ENCODE measurements at regions not wholly inside any gene's neighbourhood (a gene's known extent, or its start where the extent isn't known, plus 50 kb on each side); places are given as distances from the start of the nearest gene placed in this dataset.
A peak's percentile ranks its signal among the peaks of the same experiment; 100 is the strongest.

DNA sequence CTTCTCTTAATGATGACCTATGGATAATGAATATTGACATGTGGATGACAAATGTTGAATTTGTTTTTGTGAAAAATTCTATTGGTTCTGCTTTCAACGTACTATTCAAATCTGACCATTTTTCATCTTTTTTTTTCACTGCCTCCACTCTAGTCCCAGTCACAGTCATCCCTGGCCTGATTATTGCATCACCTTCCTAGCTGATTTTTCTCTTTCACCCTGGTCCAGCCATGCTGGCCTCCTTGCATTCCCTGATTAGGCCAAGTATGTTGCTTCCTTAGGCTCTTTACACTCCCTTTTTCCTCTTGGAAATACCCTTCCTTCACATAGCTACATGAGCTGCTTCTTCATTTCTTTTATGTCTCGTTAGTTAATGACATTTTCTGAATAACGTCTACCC is 58.1 kb upstream of the MAP9 start:
- Histone ChIP-seq H3K4me3 (no peak overlapping the region), H3K9me2 (ENCODE audit: insufficient read depth) (no peaks in the 10 kb centered on the region), H3K27ac (no peak overlapping the region), H3K9ac (no peak overlapping the region), H3K4me2 (ENCODE audit: unreplicated experiment) (no peak overlapping the region), H3K9me3 (ENCODE audit: low read depth) (no peaks in the 10 kb centered on the region), H3F3A (ENCODE audit: insufficient read depth) (no peaks in the 10 kb centered on the region), H3K4me1 (ENCODE audit: insufficient read depth) (no peaks in the 10 kb centered on the region), H3K36me3 (ENCODE audit: low read depth) (no peaks in the 10 kb centered on the region), H4K20me1 (ENCODE audit: insufficient read depth) (no peaks in the 10 kb centered on the region), H3K27me3 (replicated peaks; ENCODE audit: insufficient read depth) (0 out of 2 replicates have a peak, but pooled peaks cover 3% of the 10 kb centered on the region), H2AFZ (no peak overlapping the region), H3K79me2 (ENCODE audit: insufficient read depth) (no peaks in the 10 kb centered on the region)
- in situ Hi-C loops (cut with MboI), result loop anchor here (25.0 kb wide), 1 partner anchor 502 kb away; no protein-coding TSS in a partner anchor
- no peak for DNase-seq
- 53 to 66% methylated on average over 3 of the region's 3 CpGs for WGBS, 2 experiments (ENCODE audit: low coverage in 1 of 2, low lambda C conversion rate in 2 of 2, missing lambda C conversion rate in 2 of 2)
- no peak for TF ChIP-seq EZH2phosphoT487 (IDR thresholded peaks at IDR 0.05; ENCODE audit: insufficient read depth, low read depth)
- no peak for TF ChIP-seq EZH2 (IDR thresholded peaks at IDR 0.05; ENCODE audit: insufficient read depth, poor library complexity, severe bottlenecking)

DNA sequence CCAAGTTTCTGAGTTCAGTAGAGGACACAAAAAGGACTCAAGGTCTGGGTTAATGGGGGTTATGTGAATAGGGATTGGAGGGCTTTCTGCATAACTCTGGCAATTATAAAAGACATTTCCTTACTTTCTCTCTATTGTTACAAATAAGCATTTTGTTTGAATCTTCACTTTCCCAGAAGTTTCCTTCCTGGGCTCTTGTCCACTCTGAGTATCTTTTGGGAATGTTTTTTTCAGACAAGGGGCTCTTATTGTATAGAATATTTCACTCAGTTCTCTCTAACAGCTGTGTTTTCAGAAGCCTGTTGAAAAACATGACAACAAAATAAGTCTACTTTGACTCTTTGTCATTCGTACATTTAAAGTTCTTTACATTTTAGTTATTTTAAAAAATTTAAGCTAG is 57.6 kb upstream of the MAP9 start:
- H2AFZ ChIP-seq, result no peak overlapping the region
- TF ChIP-seq EZH2phosphoT487 (IDR thresholded peaks at IDR 0.05; ENCODE audit: insufficient read depth, low read depth), result no peak
- no peak for TF ChIP-seq EZH2 (IDR thresholded peaks at IDR 0.05; ENCODE audit: insufficient read depth, poor library complexity, severe bottlenecking)
- DNase-seq, result no peak
- H3K9ac ChIP-seq, result no peak overlapping the region
- H4K20me1 ChIP-seq (ENCODE audit: insufficient read depth), result no peaks in the 10 kb centered on the region
- H3K27me3 ChIP-seq (replicated peaks; ENCODE audit: insufficient read depth), result 0 out of 2 replicates have a peak, but pooled peaks cover 3% of the 10 kb centered on the region
- H3F3A ChIP-seq (ENCODE audit: insufficient read depth), result no peaks in the 10 kb centered on the region
- H3K4me1 ChIP-seq (ENCODE audit: insufficient read depth), result no peaks in the 10 kb centered on the region
- H3K9me3 ChIP-seq (ENCODE audit: low read depth), result no peaks in the 10 kb centered on the region
- H3K4me2 ChIP-seq (ENCODE audit: unreplicated experiment), result no peak overlapping the region
- no peaks in the 10 kb centered on the region for H3K36me3 ChIP-seq (ENCODE audit: low read depth)
- 36 to 77% methylated on average over 1 of the region's 1 CpG for WGBS, 2 experiments (ENCODE audit: low coverage in 1 of 2, low lambda C conversion rate in 2 of 2, missing lambda C conversion rate in 2 of 2)
- no peaks in the 10 kb centered on the region for H3K79me2 ChIP-seq (ENCODE audit: insufficient read depth)
- no peaks in the 10 kb centered on the region for H3K9me2 ChIP-seq (ENCODE audit: insufficient read depth)
- in situ Hi-C loops (cut with MboI), result loop anchor here (25.0 kb wide), 1 partner anchor 503 kb away; no protein-coding TSS in a partner anchor
- no peak overlapping the region for H3K4me3 ChIP-seq
- H3K27ac ChIP-seq, result no peak overlapping the region

DNA sequence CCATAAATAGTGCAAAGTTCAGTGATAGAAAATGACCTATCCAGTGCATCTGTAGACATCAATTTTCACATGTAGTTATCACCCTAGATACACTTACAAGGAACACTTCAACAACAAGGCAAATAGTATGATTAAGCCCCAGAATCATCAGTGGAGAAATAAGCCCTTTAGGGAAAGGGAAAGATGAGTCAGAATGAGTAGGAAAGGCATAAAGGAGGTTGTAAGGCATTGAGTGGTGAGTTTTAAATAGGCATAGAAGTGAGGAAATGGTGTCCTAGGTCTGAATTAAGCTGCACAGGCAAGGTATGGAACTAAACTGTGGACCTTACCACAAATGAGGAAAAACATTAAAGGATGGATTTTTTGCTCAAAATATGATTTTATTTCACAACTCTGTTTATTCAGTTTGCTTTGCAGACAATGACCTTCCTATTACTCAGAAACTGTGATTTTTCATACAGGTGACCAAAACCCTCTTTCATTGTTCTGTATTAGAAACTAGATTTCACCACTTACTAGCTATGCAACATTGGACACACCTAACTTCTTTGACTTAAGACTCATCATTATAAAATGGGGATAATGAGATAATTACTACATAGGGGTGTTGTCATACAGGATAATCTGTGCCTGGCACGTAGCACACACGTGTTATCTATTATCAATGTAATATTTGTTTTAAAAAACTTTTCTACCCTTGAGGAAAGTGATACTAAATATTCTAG is 57.0 kb upstream of the MAP9 start:
- H3F3A ChIP-seq (ENCODE audit: insufficient read depth), result no peaks in the 10 kb centered on the region
- H3K27ac ChIP-seq, result no peak overlapping the region
- TF ChIP-seq EZH2 (IDR thresholded peaks at IDR 0.05; ENCODE audit: insufficient read depth, poor library complexity, severe bottlenecking), result no peak
- no peak for TF ChIP-seq EZH2phosphoT487 (IDR thresholded peaks at IDR 0.05; ENCODE audit: insufficient read depth, low read depth)
- no peaks in the 10 kb centered on the region for H3K79me2 ChIP-seq (ENCODE audit: insufficient read depth)
- H3K9ac ChIP-seq, result no peak overlapping the region
- no peak overlapping the region for H2AFZ ChIP-seq
- H3K4me2 ChIP-seq (ENCODE audit: unreplicated experiment), result no peak overlapping the region
- 76 to 79% methylated on average over 2 of the region's 2 CpGs for WGBS, 2 experiments (ENCODE audit: low coverage in 1 of 2, low lambda C conversion rate in 2 of 2, missing lambda C conversion rate in 2 of 2)
- no peaks in the 10 kb centered on the region for H3K36me3 ChIP-seq (ENCODE audit: low read depth)
- no peak overlapping the region for H3K4me3 ChIP-seq
- no peaks in the 10 kb centered on the region for H3K9me2 ChIP-seq (ENCODE audit: insufficient read depth)
- H4K20me1 ChIP-seq (ENCODE audit: insufficient read depth), result no peaks in the 10 kb centered on the region
- no peaks in the 10 kb centered on the region for H3K9me3 ChIP-seq (ENCODE audit: low read depth)
- H3K4me1 ChIP-seq (ENCODE audit: insufficient read depth), result no peaks in the 10 kb centered on the region
- H3K27me3 ChIP-seq (replicated peaks; ENCODE audit: insufficient read depth), result 0 out of 2 replicates have a peak, but pooled peaks cover 3% of the 10 kb centered on the region
- in situ Hi-C loops (cut with MboI), result loop anchor here (25.0 kb wide), 1 partner anchor 504 kb away; no protein-coding TSS in a partner anchor
- peak; percentile 57 for DNase-seq

DNA sequence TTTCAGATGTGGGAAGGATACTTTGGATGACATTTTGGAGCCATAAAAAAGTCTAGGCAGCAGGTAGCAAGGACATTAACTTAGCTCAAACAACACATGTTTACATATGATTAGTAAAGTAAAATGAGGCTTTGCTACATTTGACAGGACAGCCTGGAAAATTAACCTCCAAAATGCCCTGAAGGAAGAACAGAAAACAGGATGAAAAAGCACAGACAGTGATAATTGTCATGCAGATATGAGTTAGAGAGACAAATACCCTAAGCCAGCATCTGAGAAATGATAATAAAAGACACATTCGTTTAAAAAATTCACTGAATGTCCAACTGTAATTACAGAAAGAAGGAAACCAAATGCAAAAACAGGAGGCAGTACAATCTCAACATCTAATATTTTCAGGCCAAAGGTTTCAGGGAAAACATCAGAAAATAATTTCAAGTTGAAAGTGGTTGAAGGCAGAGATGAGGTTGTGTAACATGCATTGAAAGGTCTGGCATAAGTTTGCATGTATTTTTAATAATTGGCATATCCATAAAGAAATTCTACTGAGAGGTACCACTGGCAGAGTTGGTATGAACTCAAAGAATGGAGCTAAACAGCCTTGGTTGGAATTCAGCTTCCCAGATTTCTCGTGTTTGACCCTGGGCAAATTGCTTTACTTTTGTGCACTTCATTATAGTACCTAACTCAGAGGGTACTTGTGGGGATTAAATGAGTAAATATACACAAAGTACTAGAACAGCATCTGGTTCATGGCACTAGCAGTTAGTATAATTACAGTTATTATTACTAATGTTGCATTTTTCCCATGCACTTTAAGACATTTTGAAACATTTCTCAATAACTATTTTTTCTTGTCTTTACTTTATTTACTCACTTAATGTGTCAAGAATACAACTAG is 54.4 kb upstream of the MAP9 start:
- Histone ChIP-seq H2AFZ (no peak overlapping the region), H3K9me2 (ENCODE audit: insufficient read depth) (no peaks in the 10 kb centered on the region), H3K27ac (no peak overlapping the region), H3K4me1 (ENCODE audit: insufficient read depth) (no peaks in the 10 kb centered on the region), H3K9me3 (ENCODE audit: low read depth) (no peaks in the 10 kb centered on the region), H4K20me1 (ENCODE audit: insufficient read depth) (no peaks in the 10 kb centered on the region), H3K27me3 (replicated peaks; ENCODE audit: insufficient read depth) (0 out of 2 replicates have a peak, but pooled peaks cover 7% of the 10 kb centered on the region), H3K79me2 (ENCODE audit: insufficient read depth) (no peaks in the 10 kb centered on the region), H3F3A (ENCODE audit: insufficient read depth) (no peaks in the 10 kb centered on the region), H3K4me2 (ENCODE audit: unreplicated experiment) (no peak overlapping the region), H3K9ac (no peak overlapping the region), H3K36me3 (ENCODE audit: low read depth) (no peaks in the 10 kb centered on the region), H3K4me3 (no peak overlapping the region)
- in situ Hi-C loops (cut with MboI), result loop anchor here (25.0 kb wide), 1 partner anchor 506 kb away; no protein-coding TSS in a partner anchor
- no peak for DNase-seq
- 0 to 11% methylated on average over 2 of the region's 2 CpGs for WGBS, 2 experiments (ENCODE audit: low coverage in 1 of 2, low lambda C conversion rate in 2 of 2, missing lambda C conversion rate in 2 of 2)
- TF ChIP-seq EZH2phosphoT487 (IDR thresholded peaks at IDR 0.05; ENCODE audit: insufficient read depth, low read depth) (no peak), EZH2 (IDR thresholded peaks at IDR 0.05; ENCODE audit: insufficient read depth, poor library complexity, severe bottlenecking) (no peak)

Data from GM23248 (cell line).